HG02588 (cell line): ENCODE measurements at regions not wholly inside any gene's neighbourhood (a gene's known extent, or its start where the extent isn't known, plus 50 kb on each side); places are given as distances from the start of the nearest gene placed in this dataset.
A peak's percentile ranks its signal among the peaks of the same experiment; 100 is the strongest.

ENCODE experiments used
- ATAC-seq: cut with Tn5 transposase; IDR thresholded peaks from one replicate; pipeline ENCODE4 v1.9.1; 2021; ENCODE audit warnings: mild to moderate bottlenecking, moderate library complexity; ENCODE audit not compliant: unreplicated experiment

DNA sequence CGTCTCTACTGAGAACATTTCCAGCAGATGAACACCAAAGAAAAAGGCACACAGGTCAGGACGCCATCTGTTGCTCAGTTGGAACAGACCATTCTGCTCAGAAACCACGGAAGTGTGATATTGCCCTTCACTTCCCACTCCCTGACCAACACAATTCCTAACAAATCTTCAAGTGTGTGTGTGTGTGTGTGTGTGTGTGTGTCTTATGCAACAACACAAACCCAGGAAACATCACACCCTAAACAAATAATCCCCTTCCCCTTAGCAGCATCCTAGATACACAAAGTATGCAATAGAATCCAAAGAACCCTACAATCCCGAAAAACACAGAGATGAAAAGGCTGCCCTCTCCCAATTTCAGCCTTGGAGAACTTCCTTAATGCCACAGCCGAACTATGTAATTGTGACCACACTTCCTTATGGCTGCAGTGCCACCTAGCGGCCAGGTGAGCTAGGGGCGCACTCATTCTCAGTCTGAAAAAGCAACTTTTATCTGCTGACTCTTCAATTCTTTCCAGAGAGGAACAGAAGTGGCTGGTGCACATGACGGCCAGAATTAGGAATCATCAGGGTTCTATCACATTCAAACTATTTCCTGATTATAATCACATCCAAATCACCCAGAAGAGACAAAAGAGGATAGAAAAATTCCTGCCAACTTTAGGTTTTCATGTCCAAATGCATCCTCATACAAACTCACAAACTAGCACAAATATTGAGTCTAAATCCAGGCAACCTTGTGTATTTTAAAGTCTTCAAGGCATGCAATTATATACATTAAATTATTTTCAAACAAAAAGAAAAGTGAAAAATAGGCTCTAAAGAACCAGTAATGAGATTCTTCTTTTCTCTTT lies 164.9 kb downstream of the DHX15 start:
- peak; percentile 84 for ATAC-seq

DNA sequence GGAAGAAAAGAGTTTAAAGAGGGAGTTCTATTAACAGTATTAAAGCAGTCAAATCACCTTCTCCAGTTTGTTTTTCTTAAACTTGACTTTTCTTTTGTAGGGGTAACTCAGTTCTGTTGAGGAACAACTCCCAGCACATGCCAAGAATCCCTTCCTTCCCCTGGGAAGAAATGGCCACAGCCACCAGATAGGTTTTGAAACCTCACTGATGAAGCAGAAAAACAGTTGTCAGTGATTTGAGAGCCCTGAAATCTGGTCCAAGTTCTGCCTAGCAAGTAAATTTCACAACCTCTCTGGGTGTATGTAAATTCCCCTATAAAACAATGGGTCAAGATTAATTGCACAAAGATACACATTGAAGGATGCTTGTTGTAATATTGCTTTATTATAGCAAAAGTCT lies 167.1 kb downstream of the DHX15 start:
- no peak for ATAC-seq

DNA sequence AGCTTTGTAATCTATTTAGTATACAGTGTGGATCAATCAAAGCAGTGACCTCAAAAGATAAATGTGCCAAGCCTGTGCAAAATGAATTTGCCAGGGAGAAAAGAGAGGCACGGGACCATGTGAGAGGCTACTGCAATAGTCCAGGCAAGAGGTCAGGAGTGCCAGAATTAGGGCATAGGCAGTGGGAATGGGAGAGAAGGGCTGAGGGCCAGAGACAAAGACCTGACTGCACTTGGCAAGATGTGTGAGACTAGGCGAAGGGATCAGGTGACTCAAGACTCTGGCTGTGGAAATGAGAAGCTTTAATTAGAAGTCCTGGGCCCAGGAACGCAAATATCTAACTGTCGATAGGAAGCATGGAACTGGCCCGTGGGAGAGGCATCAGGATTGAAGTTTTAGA lies 168.1 kb downstream of the DHX15 start:
- no peak for ATAC-seq

DNA sequence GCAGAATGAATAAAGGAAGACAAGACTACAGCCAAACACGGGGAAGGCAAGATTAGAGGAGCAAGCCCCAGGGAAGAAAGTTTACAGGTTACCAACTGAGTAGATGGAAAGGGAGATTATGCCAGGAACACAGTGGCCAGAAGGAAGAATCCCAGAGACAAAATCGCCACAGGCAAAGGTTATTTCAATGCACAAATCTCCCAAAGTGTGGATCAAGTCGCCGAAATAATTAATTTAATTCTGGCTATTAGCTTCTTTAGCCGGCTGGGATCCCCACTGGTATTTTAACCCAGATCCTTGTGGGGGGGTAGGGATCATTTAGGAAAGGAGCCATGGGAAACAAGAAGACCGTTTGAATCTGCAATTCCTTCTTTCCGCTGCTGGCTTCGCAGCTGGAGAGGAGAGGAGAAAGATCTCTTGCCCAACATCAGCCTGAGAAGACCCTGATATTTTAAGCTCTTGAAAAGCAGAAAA lies 171.0 kb downstream of the DHX15 start:
- no peak for ATAC-seq

DNA sequence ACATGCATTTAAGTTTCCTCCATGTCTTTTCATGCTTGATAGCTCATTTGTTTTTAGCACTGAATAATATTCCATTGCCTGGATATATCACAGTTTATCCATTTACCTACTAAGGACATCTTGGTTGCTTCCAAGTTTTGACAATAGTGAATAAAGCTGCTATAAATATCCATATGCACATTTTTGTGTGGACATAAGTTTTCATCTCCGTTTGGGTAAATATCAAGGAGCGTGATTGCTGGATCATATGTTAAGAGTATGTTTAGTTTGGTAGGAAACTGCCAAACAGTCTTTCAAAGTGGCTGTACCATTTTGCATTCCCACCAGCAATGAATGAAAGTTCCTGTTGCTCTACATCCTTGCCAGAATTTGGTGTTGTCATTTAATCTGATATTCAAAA lies 172.5 kb downstream of the DHX15 start:
- ATAC-seq: no peak

DNA sequence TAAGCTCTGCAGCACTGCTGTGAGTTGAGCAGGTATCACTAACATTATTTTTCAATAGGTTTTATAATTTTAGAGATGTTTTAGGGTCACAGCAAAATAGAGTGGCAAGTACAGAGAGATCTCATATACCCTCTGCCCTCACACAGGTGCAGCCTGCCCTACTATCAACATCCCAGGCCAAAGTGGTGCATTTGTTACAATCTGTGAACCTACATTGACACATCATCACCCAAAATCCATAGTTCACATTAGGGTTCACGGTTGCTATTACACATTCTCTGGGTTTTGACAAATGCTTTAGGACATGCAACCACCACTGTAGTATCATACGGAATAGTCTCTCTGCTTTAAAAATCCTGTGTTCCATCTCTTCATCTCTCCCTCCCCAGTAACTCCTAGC lies 173.1 kb downstream of the DHX15 start:
- ATAC-seq: no peak

DNA sequence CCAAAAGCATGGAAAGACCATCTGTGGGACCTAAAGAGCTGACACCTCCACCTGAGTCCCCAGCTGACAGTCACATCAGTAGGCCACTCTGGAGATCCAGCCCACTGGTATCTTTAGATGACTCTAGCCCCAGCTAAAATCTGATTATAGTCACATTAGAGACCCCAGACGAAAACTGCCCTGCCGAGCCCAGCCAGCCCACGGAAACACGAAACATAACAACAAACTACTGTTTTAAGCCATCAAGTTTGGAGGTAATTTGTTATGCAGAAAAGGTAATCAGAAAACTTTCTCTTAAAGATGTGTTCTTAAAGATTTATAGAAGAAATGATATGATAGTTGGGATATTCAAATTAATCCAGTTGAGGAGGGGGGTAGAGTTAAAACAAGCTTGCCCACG lies 175.7 kb downstream of the DHX15 start:
- no peak for ATAC-seq

DNA sequence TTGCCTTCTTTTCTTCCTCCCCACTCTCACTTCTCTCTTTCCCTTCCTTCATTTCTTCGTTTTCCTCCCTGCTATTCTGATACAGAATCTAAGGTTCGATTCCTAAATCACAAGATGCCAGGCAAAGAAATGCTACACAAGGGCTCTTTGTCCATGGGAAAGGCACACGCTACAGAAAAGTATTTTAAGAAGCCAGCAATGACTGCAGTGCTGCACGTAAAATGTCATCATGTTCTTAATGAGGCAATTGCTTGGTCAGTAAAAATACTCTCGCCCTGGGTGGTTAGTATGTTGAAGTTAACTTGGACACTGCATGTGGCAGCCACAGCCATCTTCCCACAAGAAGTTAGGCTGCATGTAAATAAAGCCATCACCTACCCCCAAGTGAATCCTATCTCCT lies 178.4 kb downstream of the DHX15 start:
- ATAC-seq: no peak

DNA sequence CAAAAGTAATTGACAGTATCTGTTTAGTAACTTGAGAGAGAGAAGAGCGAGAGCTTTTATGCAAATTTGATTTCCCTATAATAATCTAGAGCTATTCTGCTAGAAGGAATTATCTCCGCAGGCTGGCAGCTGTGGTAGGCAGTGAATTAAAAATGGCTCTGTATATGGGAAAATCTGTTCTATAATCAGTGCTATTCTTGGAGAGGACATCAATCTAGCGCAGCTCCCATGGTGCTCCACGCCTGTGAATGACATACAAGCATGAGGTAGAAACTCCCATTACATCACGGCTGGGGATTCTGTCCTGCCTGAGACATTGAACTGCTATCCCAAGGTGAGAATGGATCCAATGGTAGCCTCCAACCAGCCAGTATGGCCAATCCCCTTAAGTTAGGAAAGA lies 179.0 kb downstream of the DHX15 start:
- ATAC-seq: no peak

DNA sequence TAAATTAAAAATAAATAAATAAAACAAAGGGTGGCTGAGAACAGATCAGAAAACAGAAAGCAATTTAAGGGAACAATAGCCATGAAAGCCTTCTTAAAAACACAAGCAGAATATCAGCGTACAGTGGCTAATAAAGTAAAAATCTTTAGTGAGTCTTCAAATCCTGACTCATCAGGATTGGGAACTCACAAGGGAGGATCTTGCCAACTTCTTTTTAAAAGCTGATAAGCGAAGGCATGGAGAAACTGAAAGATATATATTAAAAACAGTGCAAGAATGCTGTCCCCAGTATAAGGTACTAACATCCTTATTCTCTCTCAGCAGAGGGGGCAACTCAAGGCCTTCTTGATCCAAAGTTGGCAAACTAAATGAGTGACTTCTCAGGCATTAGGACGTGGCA lies 180.1 kb downstream of the DHX15 start:
- no peak for ATAC-seq

DNA sequence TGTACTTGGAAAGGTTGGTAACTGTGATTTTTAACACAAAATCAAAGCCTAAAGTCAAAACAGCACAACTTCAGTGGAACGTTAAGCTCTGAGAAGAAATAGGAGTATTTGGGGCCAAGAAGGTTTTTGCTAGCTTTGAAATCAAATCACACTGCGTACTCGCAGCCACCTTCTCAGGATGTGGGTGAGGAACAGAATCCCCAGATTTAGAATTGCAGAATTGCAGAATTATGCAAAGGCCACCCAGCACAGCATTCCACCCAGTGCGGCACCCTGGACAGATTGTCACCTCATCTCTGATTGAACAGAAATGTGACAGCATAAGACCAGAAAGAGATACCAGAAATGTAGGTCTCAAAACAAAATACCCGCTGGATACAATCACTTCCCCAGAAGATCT lies 181.1 kb downstream of the DHX15 start:
- no peak for ATAC-seq

DNA sequence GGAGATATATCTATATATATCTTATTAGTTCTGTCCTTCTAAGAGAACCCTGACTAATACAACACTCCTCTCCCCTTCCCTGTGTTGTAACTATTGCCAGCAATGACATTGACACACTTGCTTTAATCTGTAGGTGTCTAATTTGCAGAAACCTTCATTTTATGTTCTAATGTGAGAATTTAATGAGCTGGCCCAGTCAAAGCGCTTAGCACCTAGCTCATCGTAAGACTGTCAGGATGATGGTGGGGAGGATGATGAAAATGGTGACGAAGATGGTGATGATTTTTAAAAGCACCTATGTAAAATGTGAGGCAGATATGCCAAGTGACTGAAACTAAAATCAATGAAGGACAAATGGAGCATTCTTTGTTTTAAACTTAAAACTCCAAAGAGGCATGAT lies 183.8 kb downstream of the DHX15 start:
- ATAC-seq: no peak

DNA sequence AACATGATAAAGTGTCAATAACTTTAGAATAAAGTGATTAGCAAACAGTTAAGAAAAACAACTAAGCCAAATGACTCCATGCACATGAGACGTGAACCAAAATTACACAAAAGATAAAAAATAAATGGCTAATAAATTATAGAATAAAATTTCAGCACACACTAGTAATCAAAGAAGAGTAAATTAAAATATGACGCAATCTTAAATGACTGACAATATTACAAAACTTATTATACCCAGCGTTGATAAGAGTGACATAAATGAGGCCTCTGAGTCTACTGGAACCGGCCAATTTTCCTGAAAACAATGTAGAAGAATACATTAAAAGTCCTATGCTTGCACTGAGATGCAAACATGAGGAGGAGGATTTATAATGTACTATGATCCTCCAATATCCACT lies 187.4 kb downstream of the DHX15 start:
- no peak for ATAC-seq

DNA sequence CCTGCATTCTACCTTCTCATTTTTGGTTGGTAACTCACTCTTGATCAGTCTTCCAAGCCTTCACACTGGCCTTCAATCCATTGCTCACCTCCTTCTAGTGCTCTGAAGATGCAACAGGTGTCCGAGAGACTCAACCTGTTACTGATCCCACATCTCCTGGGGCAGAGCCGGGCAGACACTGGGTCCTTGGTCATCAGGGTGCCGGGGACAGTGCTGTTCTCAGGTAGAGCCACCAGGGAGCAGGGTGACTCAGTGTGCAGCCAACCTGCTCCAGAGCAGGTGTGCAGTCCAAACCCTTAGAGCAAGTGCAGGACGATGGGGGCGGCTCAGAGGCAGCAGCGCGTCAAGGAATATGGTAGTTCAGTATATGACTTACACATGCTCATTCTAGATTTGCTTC lies 188.4 kb downstream of the DHX15 start:
- ATAC-seq: no peak

DNA sequence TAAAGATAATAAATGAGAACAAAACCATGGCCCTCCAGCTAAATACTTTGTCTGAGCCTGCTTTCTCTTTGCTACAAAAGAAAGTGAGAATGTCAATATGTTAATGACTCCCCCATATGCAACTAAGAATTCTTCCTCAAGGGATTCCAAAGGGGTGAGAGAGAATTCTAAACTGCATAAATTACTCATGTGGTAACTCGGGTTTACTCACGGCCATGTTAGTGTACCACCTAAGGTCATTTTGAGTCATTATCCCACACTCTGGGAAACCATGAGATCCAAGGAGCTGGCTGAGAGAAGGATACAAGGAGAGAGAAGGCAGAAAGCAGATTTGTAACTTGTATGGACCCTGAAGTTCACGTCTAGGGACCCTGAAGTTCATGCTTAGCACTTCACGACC lies 190.3 kb downstream of the DHX15 start:
- ATAC-seq: no peak

DNA sequence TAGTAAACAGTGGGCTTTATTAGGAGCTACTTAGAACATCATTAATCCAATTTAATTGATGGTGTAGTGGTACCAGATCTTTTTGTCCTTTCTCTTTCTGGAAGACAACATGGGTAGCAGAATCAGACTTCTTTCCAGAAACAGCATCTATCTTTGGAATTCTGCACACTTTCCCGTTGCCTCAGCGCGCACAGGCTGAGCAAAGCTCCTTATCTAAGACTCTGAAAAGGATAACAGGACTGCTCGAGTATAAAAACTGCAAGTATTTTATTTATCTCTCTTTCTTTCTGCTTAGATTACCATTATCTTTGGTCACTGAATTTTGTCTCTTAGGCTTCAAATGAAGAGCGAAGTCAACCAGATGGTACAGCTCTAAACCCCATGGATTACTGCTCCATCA lies 191.7 kb downstream of the DHX15 start:
- ATAC-seq: no peak

DNA sequence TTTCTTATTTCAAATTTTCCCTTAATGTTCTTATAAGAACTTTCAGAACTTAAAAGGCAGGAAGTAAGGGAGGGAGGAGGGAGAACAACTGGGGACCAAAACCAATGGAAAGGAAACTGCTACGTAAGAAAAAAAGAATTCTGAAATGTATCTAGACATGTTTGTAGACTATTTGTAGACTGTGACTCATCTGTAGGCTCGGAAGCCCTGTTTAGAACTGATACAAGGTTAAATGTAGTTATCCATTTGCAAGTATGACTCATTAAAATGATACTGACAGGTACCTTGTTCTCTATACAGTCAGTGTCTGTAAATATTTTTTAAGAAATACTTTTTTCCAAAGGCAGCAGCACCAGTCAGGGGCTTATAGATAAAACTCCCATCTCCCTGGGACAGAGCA lies 202.0 kb downstream of the DHX15 start:
- ATAC-seq: peak; percentile 96

DNA sequence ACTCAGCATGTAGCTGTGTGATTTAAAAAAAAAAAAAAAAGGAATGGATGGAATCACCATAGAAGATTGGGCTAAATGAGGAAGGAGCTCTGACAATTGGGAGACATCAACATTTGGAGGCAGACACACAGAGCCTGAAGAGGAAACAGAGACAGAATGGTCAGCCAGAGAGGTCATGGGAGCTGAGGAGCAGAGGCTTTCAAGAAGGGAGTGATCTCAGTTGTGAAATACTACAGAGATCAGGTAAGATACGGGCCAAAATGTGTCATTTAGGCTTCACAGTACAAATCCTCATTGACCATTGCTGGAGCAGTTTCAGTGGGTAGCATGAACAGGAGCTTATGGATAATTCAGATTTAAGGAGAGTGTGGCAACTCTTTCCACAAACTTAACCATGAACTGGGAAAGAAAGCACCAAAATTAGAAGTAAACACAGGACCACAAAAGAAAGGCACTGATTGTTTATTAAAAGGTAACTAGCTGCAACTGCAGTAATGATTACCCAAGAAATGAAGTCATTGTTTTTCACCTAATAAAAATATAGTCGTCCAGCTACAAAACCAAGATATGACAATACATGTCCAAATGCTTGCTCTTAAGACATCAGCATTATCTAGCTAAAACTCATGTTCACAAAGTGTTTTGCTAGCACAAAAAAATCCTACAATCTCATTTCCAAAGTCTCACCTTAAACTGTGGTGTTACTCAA lies 203.2 kb downstream of the DHX15 start:
- no peak for ATAC-seq

DNA sequence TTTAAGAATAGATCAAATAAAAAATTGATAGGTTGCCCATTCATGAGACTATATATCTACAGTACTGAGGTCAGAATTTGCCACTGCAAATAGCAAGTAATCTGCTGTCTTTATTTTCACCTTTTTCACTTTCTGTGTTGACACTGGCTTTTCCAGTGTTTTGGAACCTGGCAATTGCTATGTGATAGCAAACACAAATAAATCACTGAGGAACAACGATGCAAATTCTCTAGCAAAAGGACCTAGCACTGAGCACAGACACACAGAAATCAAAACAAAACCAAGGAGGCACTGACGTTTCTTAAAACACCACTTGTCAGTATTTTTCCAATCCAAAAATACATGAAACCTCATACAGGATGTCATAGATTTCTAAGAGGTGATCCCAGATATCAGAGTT lies 210.7 kb downstream of the DHX15 start:
- no peak for ATAC-seq

DNA sequence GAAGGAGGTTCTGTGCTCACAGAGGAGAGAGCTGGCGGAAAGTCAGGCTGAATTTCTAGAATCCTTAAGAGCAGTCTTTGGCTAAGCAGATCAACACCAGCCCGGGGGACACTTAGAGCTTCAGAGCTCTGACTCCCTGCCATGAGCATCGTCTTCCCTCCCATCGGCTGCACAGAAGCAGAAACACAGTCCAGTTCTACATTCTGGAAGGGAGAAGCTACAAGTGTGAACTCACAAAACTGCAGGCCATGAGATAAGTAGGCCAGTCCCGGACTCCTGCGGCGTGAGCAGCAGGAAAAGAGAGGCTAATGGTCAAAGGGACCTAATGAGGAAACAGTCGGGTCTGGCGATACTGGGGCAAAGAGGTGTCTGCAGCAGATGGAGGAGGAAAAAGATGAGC lies 211.5 kb downstream of the DHX15 start:
- no peak for ATAC-seq

DNA sequence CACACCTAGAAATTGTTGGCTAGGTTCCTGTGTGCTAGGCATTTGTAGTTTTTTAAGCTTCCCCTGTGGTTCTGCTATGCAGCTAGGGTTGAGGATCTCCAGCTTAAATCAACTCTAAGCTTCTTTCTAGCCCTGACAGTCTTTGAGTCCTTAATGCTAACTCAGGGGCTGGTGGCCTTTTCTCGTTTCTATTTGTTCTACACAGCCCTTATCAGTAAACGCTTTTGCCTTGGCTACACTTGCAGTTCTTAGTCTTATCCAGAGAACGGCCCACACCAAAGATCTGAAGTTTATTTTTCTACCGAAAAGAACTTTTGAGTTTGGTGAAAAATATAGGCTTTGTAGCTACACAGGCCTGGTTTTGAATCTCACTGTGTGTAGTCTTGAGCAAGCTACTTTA lies 212.0 kb downstream of the DHX15 start:
- no peak for ATAC-seq

DNA sequence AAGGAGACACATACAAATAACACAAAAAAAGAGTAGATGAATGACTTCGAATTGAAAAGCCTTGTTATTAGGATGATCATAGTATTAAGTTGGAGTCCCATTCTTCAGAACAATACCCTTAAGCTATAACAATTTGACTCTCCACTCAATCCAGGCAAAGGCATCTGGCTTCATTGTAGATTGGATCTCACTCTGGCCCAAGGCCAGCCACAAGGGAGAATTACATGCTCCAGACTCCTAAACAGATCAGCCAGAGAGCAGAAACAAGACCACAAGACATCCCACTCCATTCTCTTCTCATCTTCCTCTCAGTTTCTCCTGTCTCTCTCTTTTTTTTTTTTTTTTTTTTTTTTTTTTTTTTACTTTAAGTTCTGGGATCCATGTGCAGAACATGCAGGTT lies 213.9 kb downstream of the DHX15 start:
- ATAC-seq: no peak
